Activated naive CD8-positive, alpha-beta T cell (primary cell): ENCODE measurements at regions not wholly inside any gene's neighbourhood (a gene's known extent, or its start where the extent isn't known, plus 50 kb on each side); places are given as distances from the start of the nearest gene placed in this dataset.

ENCODE experiments used
- H3K27ac Mint-ChIP-seq: one replicate; pipeline ENCODE4 v1.8.0; 2021; ENCODE audit warnings: mixed read lengths
- H3K27me3 Mint-ChIP-seq: one replicate; pipeline ENCODE4 v1.8.0; 2021; ENCODE audit warnings: mixed read lengths
- H3K36me3 Mint-ChIP-seq: one replicate; pipeline ENCODE4 v1.8.0; 2021; ENCODE audit warnings: mixed read lengths
- H3K4me1 Mint-ChIP-seq: one replicate; pipeline ENCODE4 v1.8.0; 2021; ENCODE audit warnings: low read depth, mixed read lengths
- H3K4me3 Mint-ChIP-seq: one replicate; pipeline ENCODE4 v1.8.0; 2021; ENCODE audit warnings: mild to moderate bottlenecking, mixed read lengths
- H3K9me3 Mint-ChIP-seq: one replicate; pipeline ENCODE4 v1.8.0; 2021; ENCODE audit warnings: low read depth, mixed read lengths

- Mint-ChIP-seq H3K4me1 (no peaks in the 10 kb centered on the region), H3K36me3 (no peaks in the 10 kb centered on the region), H3K9me3 (peaks cover 2% of the 10 kb centered on the region), H3K27me3 (no peaks in the 10 kb centered on the region), H3K27ac (no peak overlapping the region), H3K4me3 (no peak overlapping the region)
These were observed 561.6 kb downstream of the TCERG1L start for GRCh38 chr10:130749911-130750310.

GRCh38 chr10:130750441-130750840, 561.1 kb downstream of the TCERG1L start:
- Mint-ChIP-seq H3K27ac (no peak overlapping the region), H3K4me3 (no peak overlapping the region), H3K4me1 (no peaks in the 10 kb centered on the region), H3K9me3 (peaks cover 8% of the 10 kb centered on the region), H3K36me3 (no peaks in the 10 kb centered on the region), H3K27me3 (no peaks in the 10 kb centered on the region)

GRCh38 chr10:130751106-130751840, 560.2 kb downstream of the TCERG1L start:
- H3K36me3 Mint-ChIP-seq, result no peaks in the 10 kb centered on the region
- peaks cover 10% of the 10 kb centered on the region for H3K9me3 Mint-ChIP-seq
- no peaks in the 10 kb centered on the region for H3K27me3 Mint-ChIP-seq
- no peaks in the 10 kb centered on the region for H3K4me1 Mint-ChIP-seq
- no peak overlapping the region for H3K4me3 Mint-ChIP-seq
- H3K27ac Mint-ChIP-seq, result no peak overlapping the region

GRCh38 chr10:130751851-130752250, 559.7 kb downstream of the TCERG1L start:
- H3K27me3 Mint-ChIP-seq, result no peaks in the 10 kb centered on the region
- peaks cover 10% of the 10 kb centered on the region for H3K9me3 Mint-ChIP-seq
- H3K36me3 Mint-ChIP-seq, result no peaks in the 10 kb centered on the region
- H3K4me3 Mint-ChIP-seq, result no peak overlapping the region
- no peak overlapping the region for H3K27ac Mint-ChIP-seq
- H3K4me1 Mint-ChIP-seq, result no peaks in the 10 kb centered on the region

- peaks cover 10% of the 10 kb centered on the region for H3K9me3 Mint-ChIP-seq
- H3K27ac Mint-ChIP-seq, result no peak overlapping the region
- H3K4me3 Mint-ChIP-seq, result no peak overlapping the region
- H3K27me3 Mint-ChIP-seq, result no peaks in the 10 kb centered on the region
- H3K4me1 Mint-ChIP-seq, result no peaks in the 10 kb centered on the region
- H3K36me3 Mint-ChIP-seq, result no peaks in the 10 kb centered on the region
These were observed 554.9 kb downstream of the TCERG1L start for GRCh38 chr10:130756651-130757050.

GRCh38 chr10:130757271-130757670, 554.2 kb downstream of the TCERG1L start:
- Mint-ChIP-seq H3K27me3 (no peaks in the 10 kb centered on the region), H3K27ac (no peak overlapping the region), H3K9me3 (peaks cover 10% of the 10 kb centered on the region), H3K4me3 (no peak overlapping the region), H3K36me3 (no peaks in the 10 kb centered on the region), H3K4me1 (no peaks in the 10 kb centered on the region)

GRCh38 chr10:130757821-130758489, 553.6 kb downstream of the TCERG1L start:
- no peaks in the 10 kb centered on the region for H3K36me3 Mint-ChIP-seq
- no peak overlapping the region for H3K27ac Mint-ChIP-seq
- H3K9me3 Mint-ChIP-seq, result peaks cover 10% of the 10 kb centered on the region
- H3K27me3 Mint-ChIP-seq, result no peaks in the 10 kb centered on the region
- H3K4me1 Mint-ChIP-seq, result no peaks in the 10 kb centered on the region
- no peak overlapping the region for H3K4me3 Mint-ChIP-seq

GRCh38 chr10:130758529-130758928, 553.0 kb downstream of the TCERG1L start:
- no peak overlapping the region for H3K4me3 Mint-ChIP-seq
- H3K27ac Mint-ChIP-seq, result no peak overlapping the region
- peaks cover 10% of the 10 kb centered on the region for H3K9me3 Mint-ChIP-seq
- no peaks in the 10 kb centered on the region for H3K27me3 Mint-ChIP-seq
- no peaks in the 10 kb centered on the region for H3K4me1 Mint-ChIP-seq
- no peaks in the 10 kb centered on the region for H3K36me3 Mint-ChIP-seq

- Mint-ChIP-seq H3K27me3 (no peaks in the 10 kb centered on the region), H3K4me3 (no peak overlapping the region), H3K9me3 (peaks cover 5% of the 10 kb centered on the region), H3K4me1 (no peaks in the 10 kb centered on the region), H3K27ac (no peak overlapping the region), H3K36me3 (no peaks in the 10 kb centered on the region)
These were observed 550.4 kb downstream of the TCERG1L start for GRCh38 chr10:130761032-130761575.

- H3K9me3 Mint-ChIP-seq, result peaks cover 5% of the 10 kb centered on the region
- H3K27me3 Mint-ChIP-seq, result no peaks in the 10 kb centered on the region
- H3K27ac Mint-ChIP-seq, result no peak overlapping the region
- H3K4me1 Mint-ChIP-seq, result no peaks in the 10 kb centered on the region
- no peak overlapping the region for H3K4me3 Mint-ChIP-seq
- H3K36me3 Mint-ChIP-seq, result no peaks in the 10 kb centered on the region
These were observed 549.7 kb downstream of the TCERG1L start for GRCh38 chr10:130761788-130762301.

- Mint-ChIP-seq H3K4me1 (no peaks in the 10 kb centered on the region), H3K9me3 (peaks cover 5% of the 10 kb centered on the region), H3K4me3 (no peak overlapping the region), H3K27ac (no peak overlapping the region), H3K36me3 (no peaks in the 10 kb centered on the region), H3K27me3 (no peaks in the 10 kb centered on the region)
These were observed 549.0 kb downstream of the TCERG1L start for GRCh38 chr10:130762491-130762890.

GRCh38 chr10:130763071-130763470, 548.5 kb downstream of the TCERG1L start:
- Mint-ChIP-seq H3K4me1 (no peaks in the 10 kb centered on the region), H3K27ac (no peak overlapping the region), H3K4me3 (no peak overlapping the region), H3K27me3 (no peaks in the 10 kb centered on the region), H3K36me3 (no peaks in the 10 kb centered on the region), H3K9me3 (peaks cover 5% of the 10 kb centered on the region)

GRCh38 chr10:130763491-130763890, 548.0 kb downstream of the TCERG1L start:
- Mint-ChIP-seq H3K36me3 (no peaks in the 10 kb centered on the region), H3K27ac (no peak overlapping the region), H3K4me3 (no peak overlapping the region), H3K27me3 (no peaks in the 10 kb centered on the region), H3K9me3 (peaks cover 5% of the 10 kb centered on the region), H3K4me1 (no peaks in the 10 kb centered on the region)

GRCh38 chr10:130764651-130765050, 546.9 kb downstream of the TCERG1L start:
- Mint-ChIP-seq H3K4me3 (no peak overlapping the region), H3K27me3 (no peaks in the 10 kb centered on the region), H3K9me3 (peaks cover 5% of the 10 kb centered on the region), H3K27ac (no peak overlapping the region), H3K36me3 (no peaks in the 10 kb centered on the region), H3K4me1 (no peaks in the 10 kb centered on the region)

- H3K4me1 Mint-ChIP-seq, result no peaks in the 10 kb centered on the region
- no peak overlapping the region for H3K27ac Mint-ChIP-seq
- no peaks in the 10 kb centered on the region for H3K36me3 Mint-ChIP-seq
- H3K9me3 Mint-ChIP-seq, result peaks cover 5% of the 10 kb centered on the region
- no peak overlapping the region for H3K4me3 Mint-ChIP-seq
- H3K27me3 Mint-ChIP-seq, result no peaks in the 10 kb centered on the region
These were observed 545.5 kb downstream of the TCERG1L start for GRCh38 chr10:130766071-130766470.
